ENCODE measurements at regions not wholly inside any gene's neighbourhood (a gene's known extent, or its start where the extent isn't known, plus 50 kb on each side); places are given as distances from the start of the nearest gene placed in this dataset.

- TF ChIP-seq, protein P1, sequence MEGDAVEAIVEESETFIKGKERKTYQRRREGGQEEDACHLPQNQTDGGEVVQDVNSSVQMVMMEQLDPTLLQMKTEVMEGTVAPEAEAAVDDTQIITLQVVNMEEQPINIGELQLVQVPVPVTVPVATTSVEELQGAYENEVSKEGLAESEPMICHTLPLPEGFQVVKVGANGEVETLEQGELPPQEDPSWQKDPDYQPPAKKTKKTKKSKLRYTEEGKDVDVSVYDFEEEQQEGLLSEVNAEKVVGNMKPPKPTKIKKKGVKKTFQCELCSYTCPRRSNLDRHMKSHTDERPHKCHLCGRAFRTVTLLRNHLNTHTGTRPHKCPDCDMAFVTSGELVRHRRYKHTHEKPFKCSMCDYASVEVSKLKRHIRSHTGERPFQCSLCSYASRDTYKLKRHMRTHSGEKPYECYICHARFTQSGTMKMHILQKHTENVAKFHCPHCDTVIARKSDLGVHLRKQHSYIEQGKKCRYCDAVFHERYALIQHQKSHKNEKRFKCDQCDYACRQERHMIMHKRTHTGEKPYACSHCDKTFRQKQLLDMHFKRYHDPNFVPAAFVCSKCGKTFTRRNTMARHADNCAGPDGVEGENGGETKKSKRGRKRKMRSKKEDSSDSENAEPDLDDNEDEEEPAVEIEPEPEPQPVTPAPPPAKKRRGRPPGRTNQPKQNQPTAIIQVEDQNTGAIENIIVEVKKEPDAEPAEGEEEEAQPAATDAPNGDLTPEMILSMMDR (IDR thresholded peaks at IDR 0.05; ENCODE audit: insufficient read depth, missing control alignments): peak; percentile 46
- no peak for FAIRE-seq
- no peak for DNase-seq (ENCODE audit: insufficient read length, low spot score)
Observed at GRCh38 chr15:37764733-37765191, 169.7 kb upstream of the TMCO5A start.

GRCh38 chr15:37765786-37766185, 168.7 kb upstream of the TMCO5A start:
- FAIRE-seq (no peak), DNase-seq (ENCODE audit: insufficient read length, low spot score) (no peak)

DNA sequence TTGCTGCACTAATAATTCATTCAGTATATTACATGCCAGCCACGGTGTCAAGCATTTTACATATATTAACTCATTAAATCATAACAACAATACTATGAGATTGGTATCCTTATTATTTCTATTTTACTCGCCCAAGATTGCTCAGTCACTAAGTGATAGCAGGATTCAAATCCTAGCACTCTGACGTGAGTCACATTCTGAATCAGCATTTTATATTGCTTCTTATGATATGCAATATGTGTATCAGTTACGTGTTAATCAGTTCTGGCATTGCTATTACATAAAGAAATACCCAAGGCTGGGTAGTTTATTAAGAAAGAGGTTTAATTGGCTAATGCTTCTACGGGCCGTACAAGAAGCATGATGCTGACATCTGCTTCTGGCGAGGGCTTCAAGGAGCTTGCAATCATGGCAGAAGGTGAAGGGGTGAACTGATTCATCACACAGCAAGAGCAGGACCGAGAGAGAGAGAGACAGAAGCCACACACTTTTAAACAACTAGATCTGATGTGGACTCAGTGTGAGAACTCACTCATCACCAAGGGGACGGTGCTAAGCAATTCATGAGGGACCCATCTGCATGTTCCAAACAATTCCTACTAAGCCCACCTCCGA, 166.5 kb upstream of the TMCO5A start:
- DNase-seq (ENCODE audit: insufficient read length, low spot score) (no peak), FAIRE-seq (no peak)
- TF ChIP-seq, protein P1 (IDR thresholded peaks at IDR 0.05; ENCODE audit: insufficient read depth, missing control alignments): no peak

More at GRCh38 chr15:37765786-37766185, 168.7 kb upstream of the TMCO5A start:
- TF ChIP-seq, protein P1 (IDR thresholded peaks at IDR 0.05; ENCODE audit: insufficient read depth, missing control alignments): no peak

- TF ChIP-seq, protein P1 (IDR thresholded peaks at IDR 0.05; ENCODE audit: insufficient read depth, missing control alignments): no peak
- no peak for FAIRE-seq
- DNase-seq (ENCODE audit: insufficient read length, low spot score): no peak
Observed at GRCh38 chr15:37771465-37771864, 163.0 kb upstream of the TMCO5A start.

- no peak for FAIRE-seq
- DNase-seq (ENCODE audit: insufficient read length, low spot score): no peak
- TF ChIP-seq, protein P1 (IDR thresholded peaks at IDR 0.05; ENCODE audit: insufficient read depth, missing control alignments): no peak
Observed at GRCh38 chr15:37773111-37773860, 161.2 kb upstream of the TMCO5A start.

DNA sequence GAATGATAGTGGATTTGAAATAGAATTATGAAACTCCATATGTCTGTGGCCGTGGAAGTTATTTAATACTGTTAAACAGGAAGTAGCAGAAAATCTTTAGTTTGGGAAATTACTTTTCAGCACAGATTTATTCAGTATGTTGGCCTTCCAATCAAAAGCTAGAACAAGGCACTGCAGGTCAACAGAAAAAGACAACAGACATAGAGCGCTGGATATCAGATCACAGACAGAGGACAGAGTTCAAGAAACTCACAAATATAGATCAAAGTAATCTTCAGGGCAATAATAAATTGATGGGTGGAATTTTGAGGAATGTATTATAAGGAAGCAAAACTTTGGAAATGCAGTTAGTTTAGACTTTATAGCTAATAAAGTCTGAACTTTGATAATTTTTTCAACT, 159.5 kb upstream of the TMCO5A start:
- TF ChIP-seq, protein P1 (IDR thresholded peaks at IDR 0.05; ENCODE audit: insufficient read depth, missing control alignments): no peak
- FAIRE-seq: no peak

DNA sequence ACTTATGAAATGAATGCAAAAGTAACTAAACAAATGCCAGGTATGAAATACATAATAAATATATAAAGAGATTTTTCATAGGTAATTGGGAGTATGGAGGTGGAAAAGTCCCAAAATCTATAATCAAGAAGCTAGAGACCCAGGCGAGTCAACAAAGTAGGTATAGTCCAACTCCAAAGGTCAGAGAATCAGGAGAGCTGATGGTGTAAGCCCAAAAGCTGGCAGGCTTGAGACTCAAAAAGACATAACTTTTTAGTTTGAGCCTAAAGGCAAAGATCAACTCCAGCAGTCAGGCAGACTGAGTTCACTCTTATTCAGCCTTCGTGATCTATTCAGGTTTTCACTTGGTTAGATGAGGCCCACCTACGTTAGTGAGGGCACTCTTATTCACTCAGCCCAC, 157.4 kb upstream of the TMCO5A start:
- FAIRE-seq: no peak
- no peak for DNase-seq (ENCODE audit: insufficient read length, low spot score)
- TF ChIP-seq, protein P1 (IDR thresholded peaks at IDR 0.05; ENCODE audit: insufficient read depth, missing control alignments): no peak

More for the DNA sequence above, 159.5 kb upstream of the TMCO5A start:
- no peak for DNase-seq (ENCODE audit: insufficient read length, low spot score)

Measured in D721Med (cell line).